ENCODE measurements at regions not wholly inside any gene's neighbourhood (a gene's known extent, or its start where the extent isn't known, plus 50 kb on each side); places are given as distances from the start of the nearest gene placed in this dataset.

- no peak overlapping the region for H2BK5ac ChIP-seq (ENCODE audit: low read depth, low read length, poor library complexity, severe bottlenecking)
- H3K9ac ChIP-seq (ENCODE audit: low read length): no peak overlapping the region
- no peak overlapping the region for H2BK15ac ChIP-seq (ENCODE audit: low read depth, poor library complexity, severe bottlenecking)
- H3K18ac ChIP-seq (ENCODE audit: low read depth in 1 of 2, low read length in 2 of 2): no peak overlapping the region
- DNase-seq: peak; percentile 52
- no peak overlapping the region for H3K4ac ChIP-seq (ENCODE audit: low read depth in 1 of 2, low read length in 2 of 2)
- no peak overlapping the region for H2BK120ac ChIP-seq (ENCODE audit: low read depth, low read length)
- no peak overlapping the region for H4K8ac ChIP-seq (ENCODE audit: low read length)
- H3K23ac ChIP-seq (ENCODE audit: low read length in 2 of 2): no peak overlapping the region
- H3K36me3 ChIP-seq (ENCODE audit: control insufficient read depth in 1 of 2, insufficient read depth in 2 of 2, low read depth in 1 of 2, low read length in 2 of 2): no peaks in the 10 kb centered on the region
- no peaks in the 10 kb centered on the region for H3K27me3 ChIP-seq (ENCODE audit: control insufficient read depth in 1 of 2, insufficient read depth in 1 of 2, low read length in 2 of 2)
- no peak overlapping the region for H3K4me3 ChIP-seq (ENCODE audit: insufficient read depth in 1 of 2, low read depth in 1 of 2, low read length in 2 of 2)
- no peak overlapping the region for H2AK5ac ChIP-seq (ENCODE audit: low read length, severe bottlenecking)
- no peak overlapping the region for H4K91ac ChIP-seq (ENCODE audit: low read length)
- peaks cover 4% of the 10 kb centered on the region for H3K9me3 ChIP-seq (ENCODE audit: control insufficient read depth, low read length)
- no peak overlapping the region for H2AFZ ChIP-seq (ENCODE audit: low read depth, low read length)
- no peaks in the 10 kb centered on the region for H3K4me1 ChIP-seq (ENCODE audit: control insufficient read depth, insufficient read depth, low read depth, low read length)
- H2BK12ac ChIP-seq (ENCODE audit: low read length in 2 of 2): no peak overlapping the region
- no peak overlapping the region for H3K27ac ChIP-seq (ENCODE audit: low read length, poor library complexity, severe bottlenecking)
- no peak overlapping the region for H3K4me2 ChIP-seq (ENCODE audit: low read length, poor library complexity, severe bottlenecking)
- WGBS: 87% methylated on average over 4 of the region's 5 CpGs
- no peak overlapping the region for H3K14ac ChIP-seq (ENCODE audit: low read length in 2 of 2)
- H3K79me1 ChIP-seq (replicated peaks; ENCODE audit: low read length, poor library complexity, severe bottlenecking): no peaks in the 10 kb centered on the region
These were observed 181.6 kb upstream of the TLE4 start for GRCh38 chr9:79390077-79390698.

DNA sequence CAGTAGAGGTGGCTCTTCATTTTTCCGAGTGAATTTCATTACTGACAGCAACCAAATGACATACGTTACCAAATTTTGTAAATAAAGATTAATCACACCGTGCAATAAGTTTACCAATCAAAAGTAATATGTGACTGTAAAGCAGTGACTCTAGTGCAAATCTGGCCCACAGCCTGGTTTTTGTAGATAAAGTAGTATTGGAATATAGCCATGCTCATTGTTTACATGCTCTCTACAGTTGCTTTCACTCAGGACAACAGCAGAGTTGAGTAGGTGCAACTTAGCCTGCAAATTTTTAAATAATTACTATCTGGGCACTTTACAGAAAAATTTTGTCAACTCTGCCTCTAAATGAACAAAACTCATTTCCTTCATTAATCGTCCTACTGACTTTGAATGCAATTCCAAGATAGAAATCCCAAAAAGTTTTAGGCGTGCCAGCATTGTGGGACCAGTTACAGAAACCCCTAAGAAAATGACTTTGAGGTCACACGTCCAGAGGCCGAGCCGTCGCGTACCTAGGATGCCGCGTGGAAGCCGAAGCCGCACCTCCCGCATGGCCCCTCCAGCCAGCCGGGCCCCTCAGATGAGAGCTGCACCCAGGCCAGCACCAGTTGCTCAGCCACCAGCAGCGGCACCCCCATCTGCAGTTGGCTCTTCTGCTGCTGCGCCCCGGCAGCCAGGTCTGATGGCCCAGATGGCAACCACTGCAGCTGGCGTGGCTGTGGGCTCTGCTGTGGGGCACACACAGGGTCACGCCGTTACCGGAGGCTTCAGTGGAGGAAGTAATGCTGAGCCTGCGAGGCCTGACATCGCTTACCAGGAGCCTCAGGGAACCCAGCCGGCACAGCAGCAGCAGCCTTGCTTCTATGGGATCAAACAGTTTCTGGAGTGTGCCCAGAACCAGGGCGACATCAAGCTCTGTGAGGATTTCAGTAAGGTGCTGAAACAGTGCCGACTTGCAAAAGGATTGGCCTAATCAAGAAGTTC, 180.7 kb upstream of the TLE4 start:
- Histone ChIP-seq H4K91ac (ENCODE audit: low read length) (no peak overlapping the region), H3K27ac (ENCODE audit: low read length, poor library complexity, severe bottlenecking) (no peak overlapping the region), H3K4me2 (ENCODE audit: low read length, poor library complexity, severe bottlenecking) (no peak overlapping the region), H3K9ac (ENCODE audit: low read length) (no peak overlapping the region), H3K4ac (ENCODE audit: low read depth in 1 of 2, low read length in 2 of 2) (no peak overlapping the region), H2BK15ac (ENCODE audit: low read depth, poor library complexity, severe bottlenecking) (no peak overlapping the region), H3K4me1 (ENCODE audit: control insufficient read depth, insufficient read depth, low read depth, low read length) (no peaks in the 10 kb centered on the region), H3K9me3 (ENCODE audit: control insufficient read depth, low read length) (peaks cover 4% of the 10 kb centered on the region), H4K8ac (ENCODE audit: low read length) (peak overlapping the region; percentile 19), H3K18ac (ENCODE audit: low read depth in 1 of 2, low read length in 2 of 2) (no peak overlapping the region), H2AK5ac (ENCODE audit: low read length, severe bottlenecking) (no peak overlapping the region), H3K4me3 (ENCODE audit: insufficient read depth in 1 of 2, low read depth in 1 of 2, low read length in 2 of 2) (no peak overlapping the region), H2BK120ac (ENCODE audit: low read depth, low read length) (no peak overlapping the region), H3K79me1 (replicated peaks; ENCODE audit: low read length, poor library complexity, severe bottlenecking) (no peaks in the 10 kb centered on the region), H3K27me3 (ENCODE audit: control insufficient read depth in 1 of 2, insufficient read depth in 1 of 2, low read length in 2 of 2) (no peaks in the 10 kb centered on the region), H2BK12ac (ENCODE audit: low read length in 2 of 2) (no peak overlapping the region), H2BK5ac (ENCODE audit: low read depth, low read length, poor library complexity, severe bottlenecking) (no peak overlapping the region), H2AFZ (ENCODE audit: low read depth, low read length) (no peak overlapping the region), H3K36me3 (ENCODE audit: control insufficient read depth in 1 of 2, insufficient read depth in 2 of 2, low read depth in 1 of 2, low read length in 2 of 2) (no peaks in the 10 kb centered on the region), H3K14ac (ENCODE audit: low read length in 2 of 2) (no peak overlapping the region), H3K23ac (ENCODE audit: low read length in 2 of 2) (no peak overlapping the region)
- 94% methylated on average over 26 of the region's 28 CpGs for WGBS
- no peak for DNase-seq

- H2BK12ac ChIP-seq (ENCODE audit: low read length in 2 of 2): no peak overlapping the region
- H3K4me2 ChIP-seq (ENCODE audit: low read length, poor library complexity, severe bottlenecking): no peak overlapping the region
- no peak overlapping the region for H4K8ac ChIP-seq (ENCODE audit: low read length)
- H3K18ac ChIP-seq (ENCODE audit: low read depth in 1 of 2, low read length in 2 of 2): no peak overlapping the region
- no peak overlapping the region for H2AFZ ChIP-seq (ENCODE audit: low read depth, low read length)
- H3K27me3 ChIP-seq (ENCODE audit: control insufficient read depth in 1 of 2, insufficient read depth in 1 of 2, low read length in 2 of 2): no peaks in the 10 kb centered on the region
- H3K79me1 ChIP-seq (replicated peaks; ENCODE audit: low read length, poor library complexity, severe bottlenecking): no peaks in the 10 kb centered on the region
- DNase-seq: no peak
- H3K9me3 ChIP-seq (ENCODE audit: control insufficient read depth, low read length): peaks cover 7% of the 10 kb centered on the region
- no peak overlapping the region for H4K91ac ChIP-seq (ENCODE audit: low read length)
- H3K36me3 ChIP-seq (ENCODE audit: control insufficient read depth in 1 of 2, insufficient read depth in 2 of 2, low read depth in 1 of 2, low read length in 2 of 2): no peaks in the 10 kb centered on the region
- no peak overlapping the region for H3K4ac ChIP-seq (ENCODE audit: low read depth in 1 of 2, low read length in 2 of 2)
- no peaks in the 10 kb centered on the region for H3K4me1 ChIP-seq (ENCODE audit: control insufficient read depth, insufficient read depth, low read depth, low read length)
- 74% methylated on average over 4 of the region's 4 CpGs for WGBS
- no peak overlapping the region for H2BK15ac ChIP-seq (ENCODE audit: low read depth, poor library complexity, severe bottlenecking)
- no peak overlapping the region for H2AK5ac ChIP-seq (ENCODE audit: low read length, severe bottlenecking)
- H3K14ac ChIP-seq (ENCODE audit: low read length in 2 of 2): no peak overlapping the region
- no peak overlapping the region for H2BK5ac ChIP-seq (ENCODE audit: low read depth, low read length, poor library complexity, severe bottlenecking)
- no peak overlapping the region for H3K27ac ChIP-seq (ENCODE audit: low read length, poor library complexity, severe bottlenecking)
- no peak overlapping the region for H3K9ac ChIP-seq (ENCODE audit: low read length)
- no peak overlapping the region for H3K4me3 ChIP-seq (ENCODE audit: insufficient read depth in 1 of 2, low read depth in 1 of 2, low read length in 2 of 2)
- no peak overlapping the region for H2BK120ac ChIP-seq (ENCODE audit: low read depth, low read length)
- no peak overlapping the region for H3K23ac ChIP-seq (ENCODE audit: low read length in 2 of 2)
These were observed 176.5 kb upstream of the TLE4 start for GRCh38 chr9:79395228-79395627.

- Histone ChIP-seq H2BK120ac (ENCODE audit: low read depth, low read length) (no peak overlapping the region), H4K91ac (ENCODE audit: low read length) (no peak overlapping the region), H3K4me3 (ENCODE audit: insufficient read depth in 1 of 2, low read depth in 1 of 2, low read length in 2 of 2) (no peak overlapping the region), H3K9ac (ENCODE audit: low read length) (no peak overlapping the region), H3K4me2 (ENCODE audit: low read length, poor library complexity, severe bottlenecking) (no peak overlapping the region), H3K36me3 (ENCODE audit: control insufficient read depth in 1 of 2, insufficient read depth in 2 of 2, low read depth in 1 of 2, low read length in 2 of 2) (no peaks in the 10 kb centered on the region), H3K27me3 (ENCODE audit: control insufficient read depth in 1 of 2, insufficient read depth in 1 of 2, low read length in 2 of 2) (no peaks in the 10 kb centered on the region), H2BK15ac (ENCODE audit: low read depth, poor library complexity, severe bottlenecking) (no peak overlapping the region), H3K9me3 (ENCODE audit: control insufficient read depth, low read length) (peaks cover 7% of the 10 kb centered on the region), H2BK5ac (ENCODE audit: low read depth, low read length, poor library complexity, severe bottlenecking) (no peak overlapping the region), H3K23ac (ENCODE audit: low read length in 2 of 2) (no peak overlapping the region), H3K18ac (ENCODE audit: low read depth in 1 of 2, low read length in 2 of 2) (no peak overlapping the region), H3K27ac (ENCODE audit: low read length, poor library complexity, severe bottlenecking) (no peak overlapping the region), H4K8ac (ENCODE audit: low read length) (no peak overlapping the region), H2AK5ac (ENCODE audit: low read length, severe bottlenecking) (no peak overlapping the region), H3K4ac (ENCODE audit: low read depth in 1 of 2, low read length in 2 of 2) (no peak overlapping the region), H2BK12ac (ENCODE audit: low read length in 2 of 2) (no peak overlapping the region), H3K14ac (ENCODE audit: low read length in 2 of 2) (no peak overlapping the region), H2AFZ (ENCODE audit: low read depth, low read length) (no peak overlapping the region), H3K79me1 (replicated peaks; ENCODE audit: low read length, poor library complexity, severe bottlenecking) (no peaks in the 10 kb centered on the region), H3K4me1 (ENCODE audit: control insufficient read depth, insufficient read depth, low read depth, low read length) (no peaks in the 10 kb centered on the region)
- WGBS: 55% methylated on average over 7 of the region's 7 CpGs
- no peak for DNase-seq
These were observed 176.0 kb upstream of the TLE4 start for GRCh38 chr9:79395755-79396154.
